ENCODE measurements at regions not wholly inside any gene's neighbourhood (a gene's known extent, or its start where the extent isn't known, plus 50 kb on each side); places are given as distances from the start of the nearest gene placed in this dataset.

DNA sequence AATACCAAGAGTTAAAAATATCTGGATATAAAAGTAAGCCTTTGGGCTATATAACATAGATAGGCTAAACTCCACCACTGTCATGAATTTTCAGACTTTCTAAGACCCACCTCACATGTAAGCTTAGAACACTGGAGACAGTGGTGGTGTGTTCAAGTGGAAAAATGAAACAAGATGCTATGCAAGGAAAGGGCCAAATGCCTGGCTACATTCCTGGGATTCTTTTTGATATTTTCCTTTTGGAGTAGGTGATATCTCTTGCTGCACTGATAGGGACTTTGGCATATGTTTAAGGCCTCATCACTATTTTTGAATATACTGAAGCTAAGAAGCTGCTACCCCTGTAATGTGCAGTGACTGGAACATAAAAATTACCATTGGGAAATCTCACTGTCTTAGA is 341.3 kb downstream of the SLC16A7 start:
- BruUV-seq (replicated peaks), result no TSS peak
- Histone ChIP-seq H3K4me3 (replicated peaks in 1 of 2; ENCODE audit: low read depth in 1 of 2, low read length in 2 of 2) (no peak overlapping the region), H3K36me3 (ENCODE audit: control insufficient read depth in 1 of 2, insufficient read depth in 2 of 2, low read length in 2 of 2) (no peaks in the 10 kb centered on the region), H3K79me2 (ENCODE audit: insufficient read depth, low read length) (no peaks in the 10 kb centered on the region), H4K20me1 (ENCODE audit: insufficient read depth) (no peaks in the 10 kb centered on the region), H2AFZ (ENCODE audit: low read depth, low read length, poor library complexity, severe bottlenecking) (no peak overlapping the region), H3K4me2 (ENCODE audit: low read length) (no peak overlapping the region), H3K27ac (ENCODE audit: low read depth, low read length) (no peak overlapping the region), H3K9ac (ENCODE audit: low read length) (no peak overlapping the region), H3K9me2 (ENCODE audit: insufficient read depth) (no peaks in the 10 kb centered on the region), H3K27me3 (ENCODE audit: insufficient read depth, low read length) (no peaks in the 10 kb centered on the region), H3K9me3 (ENCODE audit: control insufficient read depth in 1 of 2, insufficient read depth in 1 of 2, low read depth in 1 of 2, low read length in 2 of 2) (no peaks in the 10 kb centered on the region), H3K4me1 (ENCODE audit: control insufficient read depth in 1 of 2, insufficient read depth in 2 of 2, low read length in 2 of 2) (no peaks in the 10 kb centered on the region)
- no peak for TF ChIP-seq SRF (IDR thresholded peaks at IDR 0.05; ENCODE audit: low read depth)
- TF ChIP-seq ZFX (IDR thresholded peaks at IDR 0.05), result no peak
- no peak for TF ChIP-seq SIN3A (IDR thresholded peaks at IDR 0.05; ENCODE audit: low read depth)
- no peak for TF ChIP-seq EZH2 (IDR thresholded peaks at IDR 0.05)
- no peak for TF ChIP-seq RAD21 (IDR thresholded peaks at IDR 0.05; ENCODE audit: low read depth)
- TF ChIP-seq, protein P1, sequence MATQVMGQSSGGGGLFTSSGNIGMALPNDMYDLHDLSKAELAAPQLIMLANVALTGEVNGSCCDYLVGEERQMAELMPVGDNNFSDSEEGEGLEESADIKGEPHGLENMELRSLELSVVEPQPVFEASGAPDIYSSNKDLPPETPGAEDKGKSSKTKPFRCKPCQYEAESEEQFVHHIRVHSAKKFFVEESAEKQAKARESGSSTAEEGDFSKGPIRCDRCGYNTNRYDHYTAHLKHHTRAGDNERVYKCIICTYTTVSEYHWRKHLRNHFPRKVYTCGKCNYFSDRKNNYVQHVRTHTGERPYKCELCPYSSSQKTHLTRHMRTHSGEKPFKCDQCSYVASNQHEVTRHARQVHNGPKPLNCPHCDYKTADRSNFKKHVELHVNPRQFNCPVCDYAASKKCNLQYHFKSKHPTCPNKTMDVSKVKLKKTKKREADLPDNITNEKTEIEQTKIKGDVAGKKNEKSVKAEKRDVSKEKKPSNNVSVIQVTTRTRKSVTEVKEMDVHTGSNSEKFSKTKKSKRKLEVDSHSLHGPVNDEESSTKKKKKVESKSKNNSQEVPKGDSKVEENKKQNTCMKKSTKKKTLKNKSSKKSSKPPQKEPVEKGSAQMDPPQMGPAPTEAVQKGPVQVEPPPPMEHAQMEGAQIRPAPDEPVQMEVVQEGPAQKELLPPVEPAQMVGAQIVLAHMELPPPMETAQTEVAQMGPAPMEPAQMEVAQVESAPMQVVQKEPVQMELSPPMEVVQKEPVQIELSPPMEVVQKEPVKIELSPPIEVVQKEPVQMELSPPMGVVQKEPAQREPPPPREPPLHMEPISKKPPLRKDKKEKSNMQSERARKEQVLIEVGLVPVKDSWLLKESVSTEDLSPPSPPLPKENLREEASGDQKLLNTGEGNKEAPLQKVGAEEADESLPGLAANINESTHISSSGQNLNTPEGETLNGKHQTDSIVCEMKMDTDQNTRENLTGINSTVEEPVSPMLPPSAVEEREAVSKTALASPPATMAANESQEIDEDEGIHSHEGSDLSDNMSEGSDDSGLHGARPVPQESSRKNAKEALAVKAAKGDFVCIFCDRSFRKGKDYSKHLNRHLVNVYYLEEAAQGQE (IDR thresholded peaks at IDR 0.05; ENCODE audit: low read depth), result no peak
- TF ChIP-seq FOSL1 (IDR thresholded peaks at IDR 0.05; ENCODE audit: low read depth), result no peak
- TF ChIP-seq, protein P2, sequence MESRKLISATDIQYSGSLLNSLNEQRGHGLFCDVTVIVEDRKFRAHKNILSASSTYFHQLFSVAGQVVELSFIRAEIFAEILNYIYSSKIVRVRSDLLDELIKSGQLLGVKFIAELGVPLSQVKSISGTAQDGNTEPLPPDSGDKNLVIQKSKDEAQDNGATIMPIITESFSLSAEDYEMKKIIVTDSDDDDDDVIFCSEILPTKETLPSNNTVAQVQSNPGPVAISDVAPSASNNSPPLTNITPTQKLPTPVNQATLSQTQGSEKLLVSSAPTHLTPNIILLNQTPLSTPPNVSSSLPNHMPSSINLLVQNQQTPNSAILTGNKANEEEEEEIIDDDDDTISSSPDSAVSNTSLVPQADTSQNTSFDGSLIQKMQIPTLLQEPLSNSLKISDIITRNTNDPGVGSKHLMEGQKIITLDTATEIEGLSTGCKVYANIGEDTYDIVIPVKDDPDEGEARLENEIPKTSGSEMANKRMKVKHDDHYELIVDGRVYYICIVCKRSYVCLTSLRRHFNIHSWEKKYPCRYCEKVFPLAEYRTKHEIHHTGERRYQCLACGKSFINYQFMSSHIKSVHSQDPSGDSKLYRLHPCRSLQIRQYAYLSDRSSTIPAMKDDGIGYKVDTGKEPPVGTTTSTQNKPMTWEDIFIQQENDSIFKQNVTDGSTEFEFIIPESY (IDR thresholded peaks at IDR 0.05; ENCODE audit: extremely low read depth, insufficient replicate concordance, low read length), result no peak
- no peak for TF ChIP-seq ZNF274 (IDR thresholded peaks at IDR 0.05; ENCODE audit: low read depth, low read length)
- no peak for TF ChIP-seq POLR2A (IDR thresholded peaks at IDR 0.05; ENCODE audit: borderline replicate concordance, extremely low read depth, insufficient read depth, insufficient read length)
- TF ChIP-seq SP1 (IDR thresholded peaks at IDR 0.05; ENCODE audit: low read depth), result no peak
- no peak for TF ChIP-seq POLR2AphosphoS5 (IDR thresholded peaks at IDR 0.05; ENCODE audit: low read depth, low read length)
- TF ChIP-seq, protein P3, sequence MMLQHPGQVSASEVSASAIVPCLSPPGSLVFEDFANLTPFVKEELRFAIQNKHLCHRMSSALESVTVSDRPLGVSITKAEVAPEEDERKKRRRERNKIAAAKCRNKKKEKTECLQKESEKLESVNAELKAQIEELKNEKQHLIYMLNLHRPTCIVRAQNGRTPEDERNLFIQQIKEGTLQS (IDR thresholded peaks at IDR 0.05), result no peak
- TF ChIP-seq EZH2phosphoT487 (IDR thresholded peaks at IDR 0.05; ENCODE audit: borderline replicate concordance), result no peak
- no peak for TF ChIP-seq JUND (IDR thresholded peaks at IDR 0.05)
- no peak for TF ChIP-seq CBX3 (IDR thresholded peaks at IDR 0.05; ENCODE audit: low read depth)
- TF ChIP-seq, protein P4, sequence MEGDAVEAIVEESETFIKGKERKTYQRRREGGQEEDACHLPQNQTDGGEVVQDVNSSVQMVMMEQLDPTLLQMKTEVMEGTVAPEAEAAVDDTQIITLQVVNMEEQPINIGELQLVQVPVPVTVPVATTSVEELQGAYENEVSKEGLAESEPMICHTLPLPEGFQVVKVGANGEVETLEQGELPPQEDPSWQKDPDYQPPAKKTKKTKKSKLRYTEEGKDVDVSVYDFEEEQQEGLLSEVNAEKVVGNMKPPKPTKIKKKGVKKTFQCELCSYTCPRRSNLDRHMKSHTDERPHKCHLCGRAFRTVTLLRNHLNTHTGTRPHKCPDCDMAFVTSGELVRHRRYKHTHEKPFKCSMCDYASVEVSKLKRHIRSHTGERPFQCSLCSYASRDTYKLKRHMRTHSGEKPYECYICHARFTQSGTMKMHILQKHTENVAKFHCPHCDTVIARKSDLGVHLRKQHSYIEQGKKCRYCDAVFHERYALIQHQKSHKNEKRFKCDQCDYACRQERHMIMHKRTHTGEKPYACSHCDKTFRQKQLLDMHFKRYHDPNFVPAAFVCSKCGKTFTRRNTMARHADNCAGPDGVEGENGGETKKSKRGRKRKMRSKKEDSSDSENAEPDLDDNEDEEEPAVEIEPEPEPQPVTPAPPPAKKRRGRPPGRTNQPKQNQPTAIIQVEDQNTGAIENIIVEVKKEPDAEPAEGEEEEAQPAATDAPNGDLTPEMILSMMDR (IDR thresholded peaks at IDR 0.05 in 2 of 3, conservative IDR thresholded peaks at IDR 0.05 in 1 of 3; ENCODE audit: borderline replicate concordance in 1 of 3, insufficient read depth in 1 of 3, low read depth in 2 of 3, low read length in 2 of 3), result no peak
- TF ChIP-seq, protein P5, sequence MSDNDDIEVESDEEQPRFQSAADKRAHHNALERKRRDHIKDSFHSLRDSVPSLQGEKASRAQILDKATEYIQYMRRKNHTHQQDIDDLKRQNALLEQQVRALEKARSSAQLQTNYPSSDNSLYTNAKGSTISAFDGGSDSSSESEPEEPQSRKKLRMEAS (IDR thresholded peaks at IDR 0.05), result no peak
- no peak for TF ChIP-seq TCF7L2 (IDR thresholded peaks at IDR 0.05; ENCODE audit: borderline replicate concordance, extremely low read depth, insufficient read depth, insufficient read length)
- DNase-seq (ENCODE audit: low read depth, low spot score) (no peak), ATAC-seq (no peak)
- CTCF ChIA-PET, result no interaction called here
- intact Hi-C loops (cut with micrococcal nuclease), result no loop called here
- POLR2A ChIA-PET, result no interaction called here
- RAD21 ChIA-PET (ENCODE audit: low non-redundant PET in 1 of 2, low total read pairs in 2 of 2, uncharacterized antibody in 2 of 2, unreplicated experiment in 2 of 2), result no interaction called here
